Panc1 (cell line): ENCODE measurements at regions not wholly inside any gene's neighbourhood (a gene's known extent, or its start where the extent isn't known, plus 50 kb on each side); places are given as distances from the start of the nearest gene placed in this dataset.

Source experiments
- ATAC-seq: fragments of 200-7000 bp; cut with Tn5 transposase; 2 replicates; pipeline ENCODE4 v1.9.1; 2020; ENCODE audit warnings: mild to moderate bottlenecking, moderate library complexity
- BruUV-seq: library from RNA; stranded (reverse); fragments of 400-500 nt; replicated peaks from 2 replicates; lab custom pipeline; 2021; lab: Mats Ljungman, UMichigan
- CTCF ChIA-PET: fragments of 300-600 bp; sonication (Branson Sonifier 250); formaldehyde crosslinking; loops from one replicate; lab custom pipeline; 2022; ENCODE audit warnings: antibody characterized with exemption; lab: Charles Lee
- POLR2A ChIA-PET: fragments of 300-600 bp; sonication (Branson Sonifier 250); formaldehyde crosslinking; loops from one replicate; lab custom pipeline; 2022; ENCODE audit warnings: antibody characterized with exemption; lab: Charles Lee
- DNase-seq: peaks from one replicate; pipeline ENCODE4 v3.0.0-alpha.2; 2010; ENCODE audit warnings: low read depth, low spot score
- H3K27ac ChIP-seq: 2 replicates; pipeline ENCODE4 v1.5.1; 2011; ENCODE audit warnings: mild to moderate bottlenecking, low read length, inconsistent platforms
- H3K27me3 ChIP-seq: fragments of 200-500 bp; sonication (Bioruptor generic); 2 replicates; pipeline ENCODE4 v1.6.0; 2014; ENCODE audit warnings: low read length, inconsistent platforms; ENCODE audit not compliant: control insufficient read depth, insufficient read depth
- H3K36me3 ChIP-seq: fragments of 200-500 bp; sonication (Bioruptor generic); 2 replicates; pipeline ENCODE4 v1.5.1; 2014; ENCODE audit warnings: inconsistent platforms, mild to moderate bottlenecking, low read length, moderate library complexity; ENCODE audit not compliant: control insufficient read depth, insufficient read depth
- H3K4me1 ChIP-seq: 2 replicates; pipeline ENCODE4 v1.5.1; 2011; ENCODE audit warnings: inconsistent platforms, mild to moderate bottlenecking, low read length, moderate library complexity; ENCODE audit not compliant: control insufficient read depth, insufficient read depth
- H3K4me3 ChIP-seq, 2 experiments: 2 replicates each; pipeline ENCODE4 v1.5.1; 2011 to 2012; ENCODE audit warnings: low read depth in 2 of 2, low read length in 2 of 2, mild to moderate bottlenecking in 2 of 2, inconsistent platforms in 1 of 2, moderate library complexity in 1 of 2
- H3K9me3 ChIP-seq: fragments of 200-500 bp; sonication (Bioruptor generic); 2 replicates; pipeline ENCODE4 v1.5.1; 2014; ENCODE audit warnings: low read depth, mild to moderate bottlenecking, inconsistent platforms, low read length, moderate library complexity; ENCODE audit not compliant: control insufficient read depth, insufficient read depth
- POLR2AphosphoS5 ChIP-seq: IDR thresholded peaks from 2 replicates; pipeline ENCODE4 v1.6.1; 2012; ENCODE audit warnings: mild to moderate bottlenecking, low read depth, low read length, moderate library complexity
- REST ChIP-seq, 2 experiments: IDR thresholded peaks; 2 replicates each; pipeline ENCODE4 v1.6.1; 2011 to 2012; ENCODE audit warnings: low read depth in 2 of 2, control low read depth in 1 of 2, low read length in 1 of 2, mild to moderate bottlenecking in 1 of 2, moderate library complexity in 1 of 2; ENCODE audit not compliant: insufficient read depth in 1 of 2
- SIN3A ChIP-seq: IDR thresholded peaks from 2 replicates; pipeline ENCODE4 v1.6.1; 2012; ENCODE audit warnings: low read depth, mild to moderate bottlenecking, low read length, moderate library complexity, borderline replicate concordance; ENCODE audit not compliant: insufficient read depth
- TCF7L2 ChIP-seq: IDR thresholded peaks from 2 replicates; pipeline ENCODE4 v1.6.1; 2011; ENCODE audit warnings: mild to moderate bottlenecking, low read depth, low read length, inconsistent platforms
- in situ Hi-C: cut with HindIII; loops from 2 replicates; pipeline ENCODE4 v1.10.0; 2016; ENCODE audit warnings: low sequenced_read_pairs, low pct_unique_long_range_greater_than_20kb
- intact Hi-C: fragments of 100-400 bp; cut with micrococcal nuclease; formaldehyde crosslinking; loops from one replicate; pipeline ENCODE4 v1.10.0; 2022; ENCODE audit not compliant: unreplicated experiment
- TF ChIP-seq, protein P1 (sequence below): fragments of 450-650 bp; IDR thresholded peaks from 2 replicates; pipeline ENCODE4 v1.5.1; 2017; ENCODE audit warnings: mild to moderate bottlenecking

- BruUV-seq = no TSS peak
- H3K9me3 ChIP-seq = no peaks in the 10 kb centered on the region
- H3K4me1 ChIP-seq = no peaks in the 10 kb centered on the region
- TF ChIP-seq REST (IDR thresholded peaks at IDR 0.05; ENCODE audit: insufficient read depth in 1 of 2, low read depth in 2 of 2, low read length in 1 of 2) (no peak), TCF7L2 (no peak), POLR2AphosphoS5 (no peak), SIN3A (no peak)
- TF ChIP-seq, protein P1, sequence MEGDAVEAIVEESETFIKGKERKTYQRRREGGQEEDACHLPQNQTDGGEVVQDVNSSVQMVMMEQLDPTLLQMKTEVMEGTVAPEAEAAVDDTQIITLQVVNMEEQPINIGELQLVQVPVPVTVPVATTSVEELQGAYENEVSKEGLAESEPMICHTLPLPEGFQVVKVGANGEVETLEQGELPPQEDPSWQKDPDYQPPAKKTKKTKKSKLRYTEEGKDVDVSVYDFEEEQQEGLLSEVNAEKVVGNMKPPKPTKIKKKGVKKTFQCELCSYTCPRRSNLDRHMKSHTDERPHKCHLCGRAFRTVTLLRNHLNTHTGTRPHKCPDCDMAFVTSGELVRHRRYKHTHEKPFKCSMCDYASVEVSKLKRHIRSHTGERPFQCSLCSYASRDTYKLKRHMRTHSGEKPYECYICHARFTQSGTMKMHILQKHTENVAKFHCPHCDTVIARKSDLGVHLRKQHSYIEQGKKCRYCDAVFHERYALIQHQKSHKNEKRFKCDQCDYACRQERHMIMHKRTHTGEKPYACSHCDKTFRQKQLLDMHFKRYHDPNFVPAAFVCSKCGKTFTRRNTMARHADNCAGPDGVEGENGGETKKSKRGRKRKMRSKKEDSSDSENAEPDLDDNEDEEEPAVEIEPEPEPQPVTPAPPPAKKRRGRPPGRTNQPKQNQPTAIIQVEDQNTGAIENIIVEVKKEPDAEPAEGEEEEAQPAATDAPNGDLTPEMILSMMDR = no peak
- no peak overlapping the region for H3K27ac ChIP-seq
- intact Hi-C loops = no loop called here
- CTCF ChIA-PET = interaction anchor here (0.7 kb wide), 1 partner anchor 1866 kb away, joined by 5 read pairs; no protein-coding TSS in a partner anchor
- H3K36me3 ChIP-seq = no peaks in the 10 kb centered on the region
- POLR2A ChIA-PET = no interaction called here
- DNase-seq = no peak
- no peaks in the 10 kb centered on the region; the same call in none of the 2 replicates for H3K27me3 ChIP-seq
- no peak overlapping the region for H3K4me3 ChIP-seq
- in situ Hi-C loops = no loop called here
- ATAC-seq = no peak
Observed at GRCh38 chr20:48377940-48378339, 449.9 kb downstream of the PREX1 start.

DNA sequence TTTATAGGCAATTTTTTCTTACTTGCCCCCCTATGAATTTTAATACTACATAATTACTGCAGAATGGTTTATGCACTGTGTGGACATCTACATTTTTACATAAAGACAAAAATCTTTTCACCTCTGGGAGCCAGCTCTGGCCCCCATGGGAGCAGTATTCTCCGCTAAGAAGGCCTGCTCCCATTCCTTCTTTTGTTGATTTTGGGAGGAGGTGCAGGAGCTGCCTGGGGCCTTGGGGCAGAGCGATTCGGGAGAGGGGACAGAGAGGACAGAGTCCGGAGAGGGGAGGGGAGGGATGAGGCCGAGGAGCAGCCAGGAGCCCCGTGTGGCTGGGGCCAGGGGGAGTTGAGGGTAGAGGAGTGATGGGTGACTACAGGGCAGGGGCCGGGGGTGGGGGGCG lies 452.0 kb downstream of the PREX1 start:
- no peak for TF ChIP-seq TCF7L2
- TF ChIP-seq, protein P1 = no peak
- TF ChIP-seq SIN3A = no peak
- TF ChIP-seq REST (IDR thresholded peaks at IDR 0.05; ENCODE audit: insufficient read depth in 1 of 2, low read depth in 2 of 2, low read length in 1 of 2) = no peak
- no peak for TF ChIP-seq POLR2AphosphoS5
- intact Hi-C loops (no loop called here), in situ Hi-C loops (no loop called here)
- CTCF ChIA-PET = no interaction called here
- BruUV-seq = no TSS peak
- DNase-seq (no peak), ATAC-seq (no peak)
- Histone ChIP-seq H3K27ac (no peak overlapping the region), H3K9me3 (no peaks in the 10 kb centered on the region), H3K27me3 (no peaks in the 10 kb centered on the region; the same call in none of the 2 replicates), H3K36me3 (no peaks in the 10 kb centered on the region), H3K4me3 (no peak overlapping the region), H3K4me1 (no peaks in the 10 kb centered on the region)
- POLR2A ChIA-PET = no interaction called here
